Activated CD4-positive, alpha-beta T cell treated with anti-CD3 and anti-CD28 coated beads, Interleukin-2, amount 10 ng/mL, durations not matched to agents 24 days and 14 days (primary cell): ENCODE measurements at regions not wholly inside any gene's neighbourhood (a gene's known extent, or its start where the extent isn't known, plus 50 kb on each side); places are given as distances from the start of the nearest gene placed in this dataset.

Experiments
- DNase-seq: peaks from one replicate; pipeline ENCODE4 v3.0.0; 2022
- H3K27ac Mint-ChIP-seq: one replicate; pipeline ENCODE4 v1.8.0; 2022; ENCODE audit warnings: mild to moderate bottlenecking, mixed read lengths
- H3K27me3 Mint-ChIP-seq: one replicate; pipeline ENCODE4 v1.8.0; 2022; ENCODE audit warnings: mixed read lengths
- H3K36me3 Mint-ChIP-seq: one replicate; pipeline ENCODE4 v1.8.0; 2022; ENCODE audit warnings: low read depth, mild to moderate bottlenecking, mixed read lengths
- H3K4me1 Mint-ChIP-seq: one replicate; pipeline ENCODE4 v1.8.0; 2021; ENCODE audit warnings: mixed read lengths
- H3K4me3 Mint-ChIP-seq: one replicate; pipeline ENCODE4 v1.8.0; 2022; ENCODE audit warnings: mild to moderate bottlenecking, moderate library complexity, mixed read lengths
- H3K9me3 Mint-ChIP-seq: one replicate; pipeline ENCODE4 v1.8.0; 2021; ENCODE audit warnings: mixed read lengths
- intact Hi-C: fragments of 100-400 bp; cut with micrococcal nuclease; formaldehyde crosslinking; loops from one replicate; pipeline ENCODE4 v1.15.1; 2023

DNA sequence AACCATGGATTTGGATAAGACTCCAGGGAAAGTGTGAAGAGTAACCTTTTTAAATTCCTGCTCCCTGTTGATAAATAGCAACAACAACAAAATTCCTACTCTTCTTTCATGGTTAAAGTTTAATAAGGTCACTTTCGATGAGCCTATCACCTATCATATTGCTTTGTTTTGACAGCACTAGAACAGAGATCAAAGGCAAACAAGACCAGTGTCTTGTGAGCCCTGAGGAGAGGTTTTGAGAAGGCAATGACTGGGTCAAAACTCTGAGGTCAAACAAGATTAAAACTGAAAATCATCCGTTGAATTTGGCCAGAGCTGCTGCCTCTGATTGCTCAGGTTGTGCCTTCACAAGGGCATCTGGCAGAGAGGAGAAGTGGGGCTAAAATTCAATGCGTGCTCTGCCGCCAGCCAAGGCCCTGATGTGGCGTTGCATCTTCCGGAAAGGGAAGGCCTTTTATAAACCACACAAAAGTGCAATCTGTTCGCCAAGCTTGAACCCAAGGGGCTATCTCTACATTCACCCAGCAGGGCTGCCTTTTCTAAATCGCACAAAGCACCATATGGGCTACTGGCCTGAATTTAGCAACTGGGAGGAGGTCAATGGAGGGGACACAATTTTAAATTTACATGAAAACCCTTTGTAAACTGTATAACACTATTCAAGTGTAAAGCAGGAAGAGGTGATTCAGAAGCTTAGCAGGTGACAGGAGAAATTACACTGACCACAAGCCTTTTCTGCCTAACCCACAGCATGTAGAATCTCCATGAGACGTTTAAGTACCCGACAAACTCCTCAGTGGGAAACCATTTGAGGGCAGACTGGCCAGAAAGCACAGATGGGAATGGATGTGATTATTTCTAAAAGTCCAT lies 140.8 kb downstream of the DAD1 start:
- no peak overlapping the region for H3K4me3 Mint-ChIP-seq
- no peaks in the 10 kb centered on the region for H3K4me1 Mint-ChIP-seq
- H3K36me3 Mint-ChIP-seq = no peaks in the 10 kb centered on the region
- no peaks in the 10 kb centered on the region for H3K9me3 Mint-ChIP-seq
- H3K27ac Mint-ChIP-seq = no peak overlapping the region
- DNase-seq = no peak
- H3K27me3 Mint-ChIP-seq = no peaks in the 10 kb centered on the region
- intact Hi-C loops = no loop called here

DNA sequence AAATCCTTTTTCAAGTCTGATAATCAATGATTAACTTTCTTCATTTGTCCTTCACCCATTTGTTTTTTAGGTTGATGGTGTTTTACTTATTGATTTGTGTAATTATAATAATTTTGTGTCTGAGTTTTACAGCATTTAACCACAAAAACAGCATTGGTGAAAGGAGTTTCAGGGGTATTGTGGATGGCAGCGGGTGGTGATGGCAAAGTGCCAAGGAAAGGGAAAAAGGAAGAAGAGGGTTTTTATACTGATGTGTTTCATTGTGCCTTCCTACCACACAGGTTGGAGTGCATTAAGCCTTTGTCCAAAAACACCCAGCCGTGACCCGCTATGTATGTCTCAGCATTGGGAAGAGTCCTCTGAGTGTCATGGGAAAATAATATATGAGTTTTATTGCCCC lies 150.3 kb downstream of the DAD1 start:
- Mint-ChIP-seq H3K36me3 (no peaks in the 10 kb centered on the region), H3K27ac (no peak overlapping the region), H3K9me3 (no peaks in the 10 kb centered on the region), H3K4me3 (no peak overlapping the region), H3K4me1 (no peaks in the 10 kb centered on the region), H3K27me3 (no peaks in the 10 kb centered on the region)
- intact Hi-C loops = no loop called here
- no peak for DNase-seq

DNA sequence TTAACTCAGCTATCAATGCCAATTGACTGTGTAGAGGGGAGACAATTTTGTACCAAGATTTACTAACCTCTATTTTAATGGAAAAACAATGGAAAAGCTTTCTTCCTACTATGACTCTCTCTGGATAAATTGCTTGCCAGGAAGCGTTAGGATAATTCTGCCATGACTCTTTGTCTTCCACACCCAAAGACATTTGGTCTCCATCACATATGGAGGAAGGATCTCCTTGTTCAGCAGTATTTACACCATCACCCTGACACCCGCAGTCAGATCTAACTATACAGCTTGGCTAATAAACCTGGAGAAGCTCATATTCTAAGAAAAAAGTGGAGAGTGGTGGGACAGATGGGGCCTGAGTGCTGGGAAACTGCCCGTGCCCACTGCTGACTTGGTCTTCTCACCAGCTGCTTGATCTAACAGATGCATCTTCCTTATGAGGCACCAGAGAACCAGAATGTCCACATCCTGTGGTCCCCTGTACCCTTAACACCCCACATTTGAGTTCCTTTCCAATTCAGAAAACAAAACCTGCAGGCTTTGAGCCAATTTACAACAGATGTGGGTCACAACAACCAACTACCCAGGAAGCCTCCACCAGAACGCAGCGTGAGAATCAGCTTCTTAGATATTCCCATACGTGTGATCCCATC lies 154.0 kb downstream of the DAD1 start:
- no peak for DNase-seq
- Mint-ChIP-seq H3K4me1 (no peaks in the 10 kb centered on the region), H3K27ac (no peak overlapping the region), H3K9me3 (no peaks in the 10 kb centered on the region), H3K36me3 (no peaks in the 10 kb centered on the region), H3K27me3 (no peaks in the 10 kb centered on the region), H3K4me3 (no peak overlapping the region)
- intact Hi-C loops = no loop called here

DNA sequence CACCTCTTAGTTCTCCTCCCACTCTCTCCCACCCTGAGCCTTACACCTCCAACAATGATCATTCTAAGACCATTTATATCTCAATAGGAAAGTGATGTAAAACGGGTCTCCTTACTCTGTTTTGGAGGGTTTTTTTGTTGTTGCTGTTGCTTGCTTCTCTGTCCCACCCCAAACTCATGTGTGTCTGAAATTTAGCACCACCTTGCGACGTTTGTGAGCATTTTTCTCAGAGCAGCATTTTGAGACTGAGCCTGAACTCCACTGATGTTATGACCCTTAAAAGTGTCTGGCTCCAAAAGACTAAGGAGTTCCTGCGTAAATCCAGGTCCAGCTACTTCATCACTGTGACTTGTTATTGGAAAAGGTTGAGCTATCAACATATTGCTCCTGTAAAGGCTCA lies 155.0 kb downstream of the DAD1 start:
- no peak overlapping the region for H3K27ac Mint-ChIP-seq
- no peaks in the 10 kb centered on the region for H3K27me3 Mint-ChIP-seq
- intact Hi-C loops = no loop called here
- H3K9me3 Mint-ChIP-seq = no peaks in the 10 kb centered on the region
- H3K4me3 Mint-ChIP-seq = no peak overlapping the region
- DNase-seq = no peak
- no peaks in the 10 kb centered on the region for H3K36me3 Mint-ChIP-seq
- no peaks in the 10 kb centered on the region for H3K4me1 Mint-ChIP-seq

DNA sequence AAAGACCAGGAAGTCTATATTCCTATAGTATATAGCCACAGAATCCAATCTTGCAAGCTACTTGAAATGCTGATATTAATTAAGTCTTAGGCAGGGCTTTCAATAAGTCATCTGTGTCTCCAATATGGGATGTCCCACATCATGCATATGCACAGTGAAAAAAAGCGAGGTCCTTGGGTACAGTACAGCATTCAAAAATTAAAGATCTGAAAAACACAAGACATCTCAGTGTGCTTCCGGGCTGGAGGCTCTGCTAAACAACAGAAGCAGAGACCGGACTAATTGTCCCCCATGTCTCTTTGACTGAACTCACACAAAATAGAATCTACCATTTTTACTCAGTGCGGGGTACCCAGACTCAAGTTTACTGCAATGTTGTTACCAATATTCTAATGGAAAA lies 156.0 kb downstream of the DAD1 start:
- intact Hi-C loops = no loop called here

DNA sequence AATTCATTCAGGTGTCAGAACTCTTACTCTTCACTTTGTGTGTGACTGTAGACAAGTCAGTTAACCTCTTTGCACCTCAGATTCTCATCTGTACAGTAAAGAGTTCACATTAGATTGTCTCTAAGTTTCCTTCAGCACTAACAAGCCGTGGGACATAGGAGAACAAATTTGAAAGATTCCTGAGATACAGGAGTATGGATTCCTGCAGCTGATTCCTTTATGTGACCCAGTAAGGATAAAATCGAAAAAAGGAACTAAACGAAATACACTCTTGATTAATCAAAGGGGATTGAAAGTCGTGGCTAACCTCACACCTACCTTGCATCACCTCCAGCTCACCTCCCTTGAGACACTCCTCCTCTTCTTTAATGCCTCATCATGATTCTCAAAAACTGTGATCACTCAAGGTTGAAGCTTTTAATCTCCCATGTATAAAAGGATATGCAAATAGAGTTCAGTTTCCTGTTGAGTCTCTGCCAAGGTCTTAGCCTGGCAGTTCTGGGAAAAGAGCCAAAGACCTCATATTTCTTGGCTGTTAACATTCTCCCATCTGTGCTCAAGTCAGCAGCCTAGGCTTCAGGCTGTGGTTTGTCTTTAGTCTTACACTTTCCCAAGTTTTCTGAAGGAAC lies 156.6 kb downstream of the DAD1 start:
- Mint-ChIP-seq H3K36me3 (no peaks in the 10 kb centered on the region), H3K27ac (no peak overlapping the region), H3K4me1 (no peaks in the 10 kb centered on the region), H3K4me3 (no peak overlapping the region), H3K27me3 (no peaks in the 10 kb centered on the region), H3K9me3 (no peaks in the 10 kb centered on the region)
- DNase-seq = no peak
- intact Hi-C loops = no loop called here

More for the DNA sequence above, 156.0 kb downstream of the DAD1 start:
- H3K27ac Mint-ChIP-seq = no peak overlapping the region
- no peak for DNase-seq
- H3K9me3 Mint-ChIP-seq = no peaks in the 10 kb centered on the region
- H3K27me3 Mint-ChIP-seq = no peaks in the 10 kb centered on the region
- no peak overlapping the region for H3K4me3 Mint-ChIP-seq
- H3K36me3 Mint-ChIP-seq = no peaks in the 10 kb centered on the region
- no peaks in the 10 kb centered on the region for H3K4me1 Mint-ChIP-seq

DNA sequence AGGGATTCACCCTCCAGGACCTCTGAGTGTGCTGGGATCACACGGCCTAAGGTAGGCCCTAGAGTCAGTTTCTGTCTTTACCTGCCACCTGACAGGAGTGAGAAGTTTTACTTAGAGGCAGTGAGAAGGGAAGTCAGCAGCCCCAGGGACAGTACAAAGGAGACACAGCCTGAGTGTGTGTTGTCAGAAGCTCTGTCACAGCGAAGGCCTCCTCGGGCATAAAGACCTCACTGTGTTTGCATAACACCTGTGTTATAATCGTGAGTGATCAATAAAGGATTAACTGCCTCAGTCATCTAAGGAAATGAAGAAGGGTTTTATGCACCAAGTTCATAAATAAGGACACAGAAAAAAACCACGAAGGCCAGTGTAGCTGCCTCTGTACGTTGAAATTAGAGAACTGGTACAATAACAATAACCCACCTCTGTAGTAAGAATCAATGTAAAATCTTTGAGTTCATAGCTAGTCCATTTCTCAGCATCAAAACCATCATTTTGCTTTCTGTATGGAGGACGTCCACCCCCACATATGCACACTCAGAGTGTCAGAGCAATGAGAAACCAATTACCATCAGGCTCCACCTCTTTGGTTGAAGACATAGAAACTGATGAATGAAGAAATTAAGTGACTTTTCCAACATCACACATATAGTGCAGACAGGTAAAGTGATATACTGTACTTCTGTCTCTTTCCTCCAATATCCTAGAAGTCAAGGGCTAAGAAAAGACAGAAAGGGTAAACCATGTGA lies 159.3 kb downstream of the DAD1 start:
- no peaks in the 10 kb centered on the region for H3K27me3 Mint-ChIP-seq
- H3K4me1 Mint-ChIP-seq = no peaks in the 10 kb centered on the region
- no peaks in the 10 kb centered on the region for H3K9me3 Mint-ChIP-seq
- H3K4me3 Mint-ChIP-seq = no peak overlapping the region
- no peak for DNase-seq
- intact Hi-C loops = no loop called here
- H3K36me3 Mint-ChIP-seq = no peaks in the 10 kb centered on the region
- no peak overlapping the region for H3K27ac Mint-ChIP-seq

DNA sequence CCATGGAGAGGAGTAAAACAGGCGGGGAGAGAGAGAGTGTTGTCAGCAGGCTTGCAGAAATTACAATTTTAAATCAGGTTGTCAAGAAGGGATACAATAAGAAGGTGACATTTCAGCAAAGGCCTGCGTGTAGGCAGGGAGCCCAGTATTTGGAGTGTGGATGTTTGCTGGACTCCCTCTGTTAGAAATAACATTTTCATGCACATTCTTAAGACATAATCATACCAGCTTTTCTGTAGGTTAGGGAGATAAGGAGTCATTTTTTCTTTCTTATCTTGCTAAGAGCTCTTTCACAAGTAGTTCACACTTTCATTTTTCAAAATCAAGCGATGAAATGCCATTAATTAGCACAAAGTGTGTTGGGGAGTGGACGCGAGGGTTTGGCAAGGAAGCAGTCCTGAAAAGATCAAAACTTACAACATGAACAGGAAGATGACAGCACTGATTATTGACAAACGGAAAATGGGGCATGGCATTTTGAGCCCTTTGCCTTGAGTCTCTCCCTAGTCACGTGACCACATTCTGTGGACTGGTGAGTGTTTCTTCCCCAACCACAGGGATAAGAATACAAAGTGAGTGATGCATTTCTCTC lies 160.2 kb downstream of the DAD1 start:
- no peaks in the 10 kb centered on the region for H3K36me3 Mint-ChIP-seq
- DNase-seq = no peak
- H3K4me1 Mint-ChIP-seq = no peaks in the 10 kb centered on the region
- intact Hi-C loops = no loop called here
- no peaks in the 10 kb centered on the region for H3K9me3 Mint-ChIP-seq
- H3K4me3 Mint-ChIP-seq = no peak overlapping the region
- no peaks in the 10 kb centered on the region for H3K27me3 Mint-ChIP-seq
- H3K27ac Mint-ChIP-seq = no peak overlapping the region

DNA sequence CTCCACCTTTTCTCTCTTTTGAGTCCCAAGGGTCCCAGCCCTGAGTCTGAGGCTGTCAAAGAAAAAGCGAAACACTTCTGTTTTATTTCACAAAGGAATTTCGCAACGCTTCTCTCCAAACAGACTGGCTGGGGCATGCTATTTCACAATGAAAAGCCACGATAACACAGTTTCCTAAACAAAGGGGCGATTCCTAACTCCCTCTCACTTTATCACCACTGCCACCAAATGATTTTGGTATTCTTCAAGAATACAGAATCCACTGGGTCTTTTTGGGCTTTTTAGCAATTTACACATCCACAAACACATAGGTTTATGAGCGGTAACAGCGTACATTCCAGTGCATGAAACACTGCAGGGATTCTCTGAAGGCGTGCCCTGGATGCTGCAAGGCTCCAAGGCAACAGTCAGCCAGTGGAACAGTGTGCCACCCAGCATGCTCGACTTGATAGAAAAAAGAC lies 161.2 kb downstream of the DAD1 start:
- Mint-ChIP-seq H3K4me1 (no peaks in the 10 kb centered on the region), H3K27me3 (no peaks in the 10 kb centered on the region), H3K9me3 (no peaks in the 10 kb centered on the region), H3K27ac (no peak overlapping the region), H3K4me3 (no peak overlapping the region), H3K36me3 (no peaks in the 10 kb centered on the region)
- DNase-seq = no peak
- intact Hi-C loops = no loop called here

DNA sequence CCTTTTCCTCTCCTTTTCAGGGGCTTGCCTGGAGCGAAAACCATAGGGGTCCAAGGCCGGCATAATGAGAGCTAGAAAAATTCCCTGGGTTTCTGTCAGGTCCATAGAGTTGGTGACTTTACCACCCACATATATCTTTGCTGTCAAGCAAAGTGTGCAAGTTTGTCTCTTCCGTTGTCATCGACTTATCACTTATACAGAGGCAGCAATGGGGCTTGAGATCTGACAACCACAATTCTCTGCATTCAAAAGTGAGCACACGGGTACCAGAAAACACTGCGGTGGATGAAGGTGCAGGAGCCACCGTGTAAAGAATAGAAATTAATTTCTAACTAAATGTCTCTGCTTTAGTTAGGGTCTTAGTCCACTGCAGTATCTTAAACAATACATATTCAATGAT lies 162.3 kb downstream of the DAD1 start:
- intact Hi-C loops = no loop called here
- no peak for DNase-seq
- Mint-ChIP-seq H3K27ac (no peak overlapping the region), H3K9me3 (no peaks in the 10 kb centered on the region), H3K4me1 (no peaks in the 10 kb centered on the region), H3K36me3 (no peaks in the 10 kb centered on the region), H3K4me3 (no peak overlapping the region), H3K27me3 (no peaks in the 10 kb centered on the region)

DNA sequence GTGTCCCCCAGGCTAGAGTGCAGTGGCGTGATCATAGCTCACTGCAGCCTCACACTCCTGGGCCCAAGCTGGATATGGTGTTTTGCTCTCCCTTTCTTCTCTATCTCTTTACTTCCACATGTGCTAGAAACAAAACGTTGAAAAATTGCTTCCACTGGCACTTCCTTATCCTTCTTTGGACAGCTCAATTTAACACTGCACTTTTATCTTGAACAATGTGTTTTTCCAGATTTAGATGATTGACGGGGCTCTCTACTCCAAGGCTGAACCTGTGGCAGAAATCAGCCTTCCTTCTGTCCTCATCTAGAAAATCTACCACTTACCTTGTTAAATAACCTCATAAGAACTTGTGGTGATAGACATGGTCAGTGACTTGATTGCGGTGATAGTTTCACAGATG lies 165.1 kb downstream of the DAD1 start:
- no peaks in the 10 kb centered on the region for H3K36me3 Mint-ChIP-seq
- H3K27ac Mint-ChIP-seq = no peak overlapping the region
- H3K9me3 Mint-ChIP-seq = no peaks in the 10 kb centered on the region
- intact Hi-C loops = no loop called here
- H3K27me3 Mint-ChIP-seq = no peaks in the 10 kb centered on the region
- H3K4me3 Mint-ChIP-seq = no peak overlapping the region
- DNase-seq = no peak
- no peaks in the 10 kb centered on the region for H3K4me1 Mint-ChIP-seq

DNA sequence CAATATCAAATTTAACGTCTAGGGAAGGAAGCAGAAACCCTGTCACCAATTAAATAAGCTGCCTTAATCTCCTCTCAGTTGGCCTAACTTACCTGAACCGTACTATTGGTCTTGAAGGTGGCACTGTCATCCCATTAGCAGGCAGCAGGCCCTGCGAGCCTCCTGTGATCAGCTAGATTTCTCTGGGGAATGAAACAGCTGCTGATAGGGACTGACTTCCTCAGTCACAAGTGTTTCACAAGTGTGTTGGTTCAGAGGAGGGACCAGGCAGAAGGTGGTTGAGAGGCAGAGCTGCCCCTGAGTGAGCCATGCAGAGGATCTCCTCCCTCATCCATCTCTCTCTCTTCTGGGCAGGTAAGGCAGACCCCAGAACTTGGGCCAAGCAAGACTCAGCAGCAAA lies 166.8 kb downstream of the DAD1 start:
- no peaks in the 10 kb centered on the region for H3K4me1 Mint-ChIP-seq
- no peak for DNase-seq
- intact Hi-C loops = no loop called here
- H3K27ac Mint-ChIP-seq = no peak overlapping the region
- no peak overlapping the region for H3K4me3 Mint-ChIP-seq
- no peaks in the 10 kb centered on the region for H3K27me3 Mint-ChIP-seq
- H3K9me3 Mint-ChIP-seq = no peaks in the 10 kb centered on the region
- H3K36me3 Mint-ChIP-seq = no peaks in the 10 kb centered on the region

DNA sequence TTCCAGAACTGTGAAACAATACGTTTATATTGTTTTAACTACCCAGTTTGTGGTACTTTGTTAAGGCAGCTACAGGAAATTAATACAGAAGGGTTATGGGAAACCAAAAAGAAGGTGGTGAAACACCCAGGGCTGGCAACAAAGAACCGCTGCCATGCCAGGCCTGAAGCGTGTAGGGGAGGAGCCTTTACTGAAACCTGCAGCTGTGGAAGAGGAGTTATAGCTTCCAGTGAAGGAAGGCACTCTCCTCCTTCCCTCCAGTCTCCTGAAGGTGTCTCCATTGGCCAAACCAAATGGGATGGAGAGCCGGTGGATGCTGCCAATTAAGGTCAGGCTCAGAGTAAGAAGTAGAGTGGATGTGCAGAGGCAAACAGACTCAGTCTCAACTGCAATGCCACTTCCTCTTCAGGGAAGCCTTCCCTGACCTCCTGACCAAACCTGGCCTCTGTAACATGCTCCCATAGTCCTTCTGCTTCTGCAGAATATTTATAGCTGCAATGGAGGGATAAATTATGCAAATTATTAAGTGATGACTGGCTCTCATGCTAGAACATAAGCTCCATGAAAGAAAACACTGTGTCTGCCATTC lies 168.3 kb downstream of the DAD1 start:
- Mint-ChIP-seq H3K4me3 (no peak overlapping the region), H3K27ac (no peak overlapping the region), H3K27me3 (no peaks in the 10 kb centered on the region), H3K9me3 (no peaks in the 10 kb centered on the region), H3K36me3 (no peaks in the 10 kb centered on the region), H3K4me1 (no peaks in the 10 kb centered on the region)
- no peak for DNase-seq
- intact Hi-C loops = no loop called here
